HepG2 (cell line): ENCODE measurements at regions not wholly inside any gene's neighbourhood (a gene's known extent, or its start where the extent isn't known, plus 50 kb on each side); places are given as distances from the start of the nearest gene placed in this dataset.
"Not testable (repeated sequence)": the region's sequence is repeated elsewhere in the genome, so short reads cannot be mapped to it uniquely, and the experiment has no call there.

Experiments used
- ATAC-seq: fragments of 200-7000 bp; cut with Tn5 transposase; 3 replicates; pipeline ENCODE4 v1.9.1; 2020; ENCODE audit warnings: mild to moderate bottlenecking, moderate library complexity
- BruUV-seq: library from RNA; stranded (reverse); fragments of 400-500 nt; replicated peaks from 2 replicates; lab custom pipeline; 2021; lab: Mats Ljungman, UMichigan
- CTCF ChIA-PET: fragments of 300-600 bp; formaldehyde crosslinking; extraction: SDS; loops from one replicate; lab custom pipeline; 2021; ENCODE audit warnings: low total read pairs, inconsistent platforms, low intra/inter-chr PET ratio; lab: Yijun Ruan, JAX
- POLR2A ChIA-PET: fragments of 350-600 bp; sonication (Branson Sonifier 250); formaldehyde crosslinking; loops from one replicate; lab custom pipeline; 2020; ENCODE audit warnings: antibody characterized with exemption, inconsistent platforms; lab: Yijun Ruan, JAX
- DNase-seq: peaks from one replicate; pipeline ENCODE4 v3.0.0-alpha.2; 2015; ENCODE audit warnings: low spot score
- FAIRE-seq: peaks from 3 replicates; lab custom pipeline; 2011; peaks lifted over from hg19 to GRCh38; lab: Jason Lieb, UNC
- H2AFZ ChIP-seq: one replicate; pipeline ENCODE4 v1.6.1; 2011; ENCODE audit warnings: low read length, inconsistent platforms
- H3K27ac ChIP-seq: fragments of 300-600 bp; 3 replicates; pipeline ENCODE4 v1.8.0; 2011; ENCODE audit warnings: mixed run types, mild to moderate bottlenecking, mixed read lengths, low read length, inconsistent platforms; ENCODE audit not compliant: insufficient read depth; ENCODE audit errors: extremely low read length
- H3K27me3 ChIP-seq, 2 experiments: fragments of 200-600 bp in 1 of 2; 2 replicates in 1 of 2; 3 replicates in 1 of 2; pipeline versions ENCODE4 v1.6.0 to v1.8.0; 2011; ENCODE audit warnings: low read length in 2 of 2, mild to moderate bottlenecking in 2 of 2, moderate library complexity in 2 of 2, inconsistent platforms in 1 of 2; ENCODE audit not compliant: insufficient read depth in 2 of 2, control insufficient read depth in 1 of 2
- H3K36me3 ChIP-seq, 2 experiments: fragments of 200-600 bp in 1 of 2; replicated peaks in 1 of 2; 2 replicates in 1 of 2; 3 replicates in 1 of 2; pipeline versions ENCODE4 v1.5.1 to v1.8.0; 2011; ENCODE audit warnings: low read length in 2 of 2, inconsistent platforms in 1 of 2; ENCODE audit not compliant: insufficient read depth in 2 of 2, control insufficient read depth in 1 of 2
- H3K4me1 ChIP-seq: 2 replicates; pipeline ENCODE4 v1.5.1; 2012; ENCODE audit warnings: low read length, inconsistent platforms; ENCODE audit not compliant: insufficient read depth
- H3K4me2 ChIP-seq: 2 replicates; pipeline ENCODE4 v1.6.0; 2011; ENCODE audit warnings: low read depth, low read length, inconsistent platforms
- H3K4me3 ChIP-seq, 3 experiments: fragments of 200-600 bp in 1 of 3; sonication (generic), shearing (Covaris generic) in 1 of 3; replicated peaks in 1 of 3; 2 replicates each; pipeline ENCODE4 v1.5.1; 2011 to 2016; ENCODE audit warnings: low read length in 3 of 3, inconsistent platforms in 2 of 3, low read depth in 2 of 3, mild to moderate bottlenecking in 2 of 3, control low read depth in 1 of 3, mixed read lengths in 1 of 3; ENCODE audit not compliant: insufficient read depth in 1 of 3
- H3K79me2 ChIP-seq: one replicate; pipeline ENCODE4 v1.6.1; 2011; ENCODE audit warnings: low read length, inconsistent platforms; ENCODE audit not compliant: insufficient read depth
- H3K9ac ChIP-seq: 2 replicates; pipeline ENCODE4 v1.6.0; 2011; ENCODE audit warnings: mild to moderate bottlenecking, low read depth, low read length, inconsistent platforms; ENCODE audit not compliant: insufficient read depth
- H3K9me3 ChIP-seq: 2 replicates; pipeline ENCODE4 v1.5.1; 2012; ENCODE audit warnings: mild to moderate bottlenecking, low read length
- H4K20me1 ChIP-seq: 2 replicates; pipeline ENCODE4 v1.6.0; 2011; ENCODE audit warnings: inconsistent platforms, mild to moderate bottlenecking, low read length, moderate library complexity; ENCODE audit not compliant: insufficient read depth
- ZNF629 ChIP-seq: sonication (generic); formaldehyde crosslinking; conservative IDR thresholded peaks from 2 replicates; pipeline ENCODE4 v1.5.0; 2020; ENCODE audit warnings: missing genetic modification reagents
- WGBS: methylation state at CpG from one replicate; pipeline ENCODE4 v1.1.6; 2017; ENCODE audit warnings: low lambda C conversion rate; 5-methylcytosine and 5-hydroxymethylcytosine counted together
- in situ Hi-C: cut with HindIII; loops from 2 replicates; pipeline ENCODE4 v1.10.0; 2017; ENCODE audit warnings: low pct_unique_long_range_greater_than_20kb; ENCODE audit not compliant: extremely low pct_ligation_motif_present
- intact Hi-C: fragments of 100-400 bp; cut with micrococcal nuclease; formaldehyde crosslinking; loops from one replicate; pipeline ENCODE4 v1.10.0; 2022; ENCODE audit not compliant: unreplicated experiment

DNA sequence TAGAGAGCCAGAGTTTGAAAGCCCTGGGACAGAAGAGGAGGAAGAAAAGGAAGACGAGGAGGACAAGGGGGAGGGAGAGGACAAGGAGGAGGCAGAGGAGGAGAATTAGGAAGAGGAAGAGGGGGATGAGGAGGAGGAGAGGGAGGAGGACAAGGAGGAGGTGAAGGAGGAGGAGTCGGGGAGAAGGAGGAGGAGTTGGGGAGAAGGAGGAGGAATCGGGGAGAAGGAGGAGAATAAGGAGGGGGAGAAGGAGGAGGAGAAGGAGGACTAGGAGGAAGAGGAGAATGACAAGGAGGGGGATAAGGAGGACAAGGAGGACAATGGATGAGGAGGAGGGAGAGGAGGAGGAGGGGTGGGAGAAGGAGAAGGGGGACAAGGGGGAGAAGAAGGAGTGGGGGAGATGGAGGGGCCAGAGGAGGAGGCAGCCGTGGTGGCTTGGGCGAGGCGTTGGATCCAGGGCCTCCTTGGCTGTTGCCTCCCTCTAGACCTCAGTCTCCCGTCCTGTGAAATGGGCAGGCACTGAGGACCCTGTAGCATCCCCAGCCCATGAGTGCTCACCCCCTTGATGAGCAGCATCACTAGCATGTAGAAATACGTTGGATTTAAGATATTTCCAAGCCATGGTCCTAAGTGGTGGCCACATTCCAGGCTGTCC, 179.6 kb downstream of the LMLN start:
- POLR2A ChIA-PET, BruUV-seq, H2AFZ ChIP-seq: not testable (repeated sequence)

DNA sequence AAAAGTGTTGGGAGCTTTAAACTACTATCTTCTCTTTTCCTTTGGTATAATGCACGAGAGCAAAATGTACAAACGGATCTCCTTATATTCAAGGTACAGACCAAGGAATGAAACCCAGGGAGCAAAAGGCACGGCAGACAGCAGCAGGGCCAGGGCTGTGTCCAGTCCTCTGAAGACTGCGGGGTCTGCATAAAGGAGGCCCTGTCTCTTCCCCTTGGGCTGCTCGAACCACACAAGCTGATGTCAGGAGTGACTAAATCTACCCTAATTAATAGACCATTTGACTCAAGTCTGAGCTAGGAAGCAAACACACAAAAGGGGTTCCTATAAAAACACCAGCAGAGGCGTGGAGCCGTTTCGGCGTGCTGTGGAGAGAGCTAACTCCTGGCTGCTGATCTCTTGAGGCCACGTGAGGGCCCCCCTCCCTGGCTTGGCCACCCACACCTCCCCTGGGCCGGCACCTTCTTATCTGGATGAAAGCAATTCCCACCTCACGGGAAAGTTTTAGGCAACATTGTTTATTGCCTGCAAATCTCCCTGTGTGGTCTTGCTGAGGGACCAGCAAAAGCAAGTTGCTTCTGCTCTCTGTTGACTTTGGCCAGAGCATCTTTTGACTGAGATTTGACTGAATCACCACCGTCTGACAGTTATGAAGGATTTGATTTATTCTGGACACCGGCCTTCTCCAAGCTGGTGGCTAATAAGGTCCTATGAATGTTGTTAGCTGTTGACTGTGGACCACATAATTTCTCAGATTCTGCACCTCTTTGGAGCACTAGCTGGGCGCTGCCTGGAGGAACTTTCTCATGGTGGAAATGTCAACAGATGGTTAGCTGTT, 183.5 kb downstream of the LMLN start:
- H3K79me2 ChIP-seq, H3K36me3 ChIP-seq, POLR2A ChIA-PET, H3K9ac ChIP-seq, H3K9me3 ChIP-seq, BruUV-seq, in situ Hi-C loops, H3K4me2 ChIP-seq, FAIRE-seq, DNase-seq, H3K27me3 ChIP-seq, H3K27ac ChIP-seq, H4K20me1 ChIP-seq, CTCF ChIA-PET, H3K4me3 ChIP-seq, H2AFZ ChIP-seq, ATAC-seq, intact Hi-C loops, H3K4me1 ChIP-seq: not testable (repeated sequence)
- 28% methylated on average over 4 of the region's 15 CpGs for WGBS

More for the DNA sequence above, 179.6 kb downstream of the LMLN start:
- WGBS = under 1% methylated on average over 6 of the region's 8 CpGs
- DNase-seq, FAIRE-seq, ATAC-seq, in situ Hi-C loops, H3K27me3 ChIP-seq, H3K4me2 ChIP-seq, CTCF ChIA-PET, H3K36me3 ChIP-seq, H3K4me1 ChIP-seq, H3K9ac ChIP-seq, intact Hi-C loops: not testable (repeated sequence)
- TF ChIP-seq ZNF629 (CRISPR knock-in tag) = 0 out of 2 replicates have a peak, but pooled peaks have one; percentile 31
- TF ChIP-seq, all 625 proteins: peak for 1; not testable (repeated sequence) for 624
- not testable (repeated sequence) for H3K4me3 ChIP-seq, H3K79me2 ChIP-seq, H4K20me1 ChIP-seq, H3K27ac ChIP-seq, H3K9me3 ChIP-seq
